Activated B cell treated with CpG ODN at 0.5 μM for 24 hours (primary cell): ENCODE measurements at regions not wholly inside any gene's neighbourhood (a gene's known extent, or its start where the extent isn't known, plus 50 kb on each side); places are given as distances from the start of the nearest gene placed in this dataset.

ENCODE experiments used
- ATAC-seq: fragments of 200-7000 bp; cut with Tn5 transposase; one replicate; pipeline ENCODE4 v1.10.0; 2021; ENCODE audit warnings: low read depth, mild to moderate bottlenecking, moderate library complexity
- CTCF ChIA-PET: fragments of 350-600 bp; sonication (Branson Sonifier 250); formaldehyde crosslinking; loops from one replicate; lab custom pipeline; 2021; ENCODE audit warnings: antibody characterized with exemption; lab: Charles Lee
- POLR2A ChIA-PET: fragments of 350-600 bp; sonication (Branson Sonifier 250); formaldehyde crosslinking; loops from one replicate; lab custom pipeline; 2021; ENCODE audit warnings: antibody characterized with exemption; lab: Charles Lee
- DNase-seq: peaks from one replicate; pipeline ENCODE4 v3.0.0; 2022
- H3K27ac Mint-ChIP-seq: one replicate; pipeline ENCODE4 v1.8.0; 2020; ENCODE audit warnings: mixed read lengths
- H3K27me3 Mint-ChIP-seq: one replicate; pipeline ENCODE4 v1.8.0; 2021; ENCODE audit warnings: mixed read lengths
- H3K36me3 Mint-ChIP-seq: one replicate; pipeline ENCODE4 v1.8.0; 2021; ENCODE audit warnings: low read depth, mixed read lengths
- H3K4me1 Mint-ChIP-seq: one replicate; pipeline ENCODE4 v1.8.0; 2021; ENCODE audit warnings: mixed read lengths
- H3K4me3 Mint-ChIP-seq: one replicate; pipeline ENCODE4 v1.8.0; 2020; ENCODE audit warnings: mild to moderate bottlenecking, mixed read lengths
- H3K9me3 Mint-ChIP-seq: one replicate; pipeline ENCODE4 v1.8.0; 2020; ENCODE audit warnings: mixed read lengths
- intact Hi-C: fragments of 100-400 bp; cut with micrococcal nuclease; formaldehyde crosslinking; loops from one replicate; pipeline ENCODE4 v1.15.1; 2024
- TF ChIP-seq, protein P1 (sequence below): fragments of 200-600 bp; IDR thresholded peaks from one replicate; pipeline ENCODE4 v1.8.0; 2022; ENCODE audit warnings: antibody characterized with exemption, mild to moderate bottlenecking

GRCh38 chr1:96387785-96388184 is 333.8 kb upstream of the PTBP2 start:
- peaks cover 8% of the 10 kb centered on the region for H3K9me3 Mint-ChIP-seq
- H3K4me3 Mint-ChIP-seq, result no peak overlapping the region
- no peaks in the 10 kb centered on the region for H3K36me3 Mint-ChIP-seq
- H3K27me3 Mint-ChIP-seq, result no peaks in the 10 kb centered on the region
- H3K4me1 Mint-ChIP-seq, result no peaks in the 10 kb centered on the region
- no peak overlapping the region for H3K27ac Mint-ChIP-seq
- DNase-seq (no peak), ATAC-seq (no peak)
- ChIA-PET POLR2A (no interaction called here), CTCF (no interaction called here)
- intact Hi-C loops, result no loop called here
- TF ChIP-seq, protein P1, sequence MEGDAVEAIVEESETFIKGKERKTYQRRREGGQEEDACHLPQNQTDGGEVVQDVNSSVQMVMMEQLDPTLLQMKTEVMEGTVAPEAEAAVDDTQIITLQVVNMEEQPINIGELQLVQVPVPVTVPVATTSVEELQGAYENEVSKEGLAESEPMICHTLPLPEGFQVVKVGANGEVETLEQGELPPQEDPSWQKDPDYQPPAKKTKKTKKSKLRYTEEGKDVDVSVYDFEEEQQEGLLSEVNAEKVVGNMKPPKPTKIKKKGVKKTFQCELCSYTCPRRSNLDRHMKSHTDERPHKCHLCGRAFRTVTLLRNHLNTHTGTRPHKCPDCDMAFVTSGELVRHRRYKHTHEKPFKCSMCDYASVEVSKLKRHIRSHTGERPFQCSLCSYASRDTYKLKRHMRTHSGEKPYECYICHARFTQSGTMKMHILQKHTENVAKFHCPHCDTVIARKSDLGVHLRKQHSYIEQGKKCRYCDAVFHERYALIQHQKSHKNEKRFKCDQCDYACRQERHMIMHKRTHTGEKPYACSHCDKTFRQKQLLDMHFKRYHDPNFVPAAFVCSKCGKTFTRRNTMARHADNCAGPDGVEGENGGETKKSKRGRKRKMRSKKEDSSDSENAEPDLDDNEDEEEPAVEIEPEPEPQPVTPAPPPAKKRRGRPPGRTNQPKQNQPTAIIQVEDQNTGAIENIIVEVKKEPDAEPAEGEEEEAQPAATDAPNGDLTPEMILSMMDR, result no peak

GRCh38 chr1:96388421-96389310 is 332.9 kb upstream of the PTBP2 start:
- H3K27ac Mint-ChIP-seq, result no peak overlapping the region
- CTCF ChIA-PET, result no interaction called here

DNA sequence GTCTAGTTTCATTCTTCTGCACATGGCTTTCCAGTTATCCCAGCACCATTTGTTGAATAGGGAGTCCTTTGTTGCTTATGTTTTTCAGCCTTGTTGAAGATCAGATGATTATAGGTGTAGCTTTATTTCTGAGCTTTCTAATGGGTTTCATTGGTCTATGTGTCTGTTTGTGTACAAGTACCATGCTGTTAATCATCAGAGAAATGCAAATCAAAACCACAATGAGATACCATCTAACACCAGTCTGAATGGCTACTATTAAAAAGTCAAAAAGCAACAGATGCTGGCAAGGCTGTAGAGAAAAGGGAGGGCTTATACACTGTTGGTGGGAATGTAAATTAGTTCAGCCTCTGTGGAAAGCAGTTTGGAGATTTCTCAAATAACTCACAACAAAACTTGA is 321.5 kb upstream of the PTBP2 start:
- Mint-ChIP-seq H3K4me3 (no peak overlapping the region), H3K4me1 (no peaks in the 10 kb centered on the region), H3K9me3 (peaks cover 10% of the 10 kb centered on the region), H3K27ac (no peak overlapping the region), H3K27me3 (no peaks in the 10 kb centered on the region), H3K36me3 (no peaks in the 10 kb centered on the region)
- ChIA-PET POLR2A (no interaction called here), CTCF (no interaction called here)
- no peak for ATAC-seq
- intact Hi-C loops, result no loop called here
- no peak for DNase-seq
- TF ChIP-seq, protein P1, result no peak

More at GRCh38 chr1:96388421-96389310, 332.9 kb upstream of the PTBP2 start:
- H3K4me3 Mint-ChIP-seq, result no peak overlapping the region
- H3K27me3 Mint-ChIP-seq, result no peaks in the 10 kb centered on the region
- DNase-seq, result no peak
- no peaks in the 10 kb centered on the region for H3K36me3 Mint-ChIP-seq
- intact Hi-C loops, result no loop called here
- no peak for ATAC-seq
- H3K9me3 Mint-ChIP-seq, result peaks cover 8% of the 10 kb centered on the region
- POLR2A ChIA-PET, result no interaction called here
- TF ChIP-seq, protein P1, result no peak
- no peaks in the 10 kb centered on the region for H3K4me1 Mint-ChIP-seq

DNA sequence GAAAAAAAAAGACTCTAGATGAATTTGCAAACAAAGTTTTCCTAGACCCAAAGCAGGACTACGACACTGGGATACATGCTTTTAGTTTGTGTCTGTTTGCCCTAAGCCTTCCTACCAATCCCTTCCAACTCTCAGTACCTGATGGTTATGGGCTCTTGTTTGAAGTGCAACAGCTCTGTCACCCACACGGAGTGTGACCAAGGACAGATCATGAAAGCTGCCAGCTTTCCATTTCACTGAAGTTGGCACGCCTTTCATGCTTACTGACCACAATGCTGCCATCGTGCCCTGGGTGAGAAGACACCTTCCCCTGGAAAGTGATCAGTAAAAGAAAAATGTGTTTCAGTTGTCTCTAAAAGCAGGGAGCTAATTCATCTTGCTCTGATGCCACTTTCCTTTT is 312.5 kb upstream of the PTBP2 start:
- Mint-ChIP-seq H3K9me3 (peaks cover 4% of the 10 kb centered on the region), H3K27ac (no peak overlapping the region), H3K36me3 (no peaks in the 10 kb centered on the region), H3K4me1 (no peaks in the 10 kb centered on the region), H3K27me3 (no peaks in the 10 kb centered on the region), H3K4me3 (no peak overlapping the region)
- intact Hi-C loops, result no loop called here
- TF ChIP-seq, protein P1, result no peak
- CTCF ChIA-PET, result no interaction called here
- DNase-seq, result no peak
- POLR2A ChIA-PET, result no interaction called here
- ATAC-seq, result no peak

- H3K27ac Mint-ChIP-seq, result no peak overlapping the region
- POLR2A ChIA-PET, result no interaction called here
- ATAC-seq (no peak), DNase-seq (no peak)
- no peaks in the 10 kb centered on the region for H3K27me3 Mint-ChIP-seq
- intact Hi-C loops, result no loop called here
- TF ChIP-seq, protein P1, result no peak
- CTCF ChIA-PET, result no interaction called here
- no peaks in the 10 kb centered on the region for H3K36me3 Mint-ChIP-seq
- no peak overlapping the region for H3K4me3 Mint-ChIP-seq
- H3K4me1 Mint-ChIP-seq, result no peaks in the 10 kb centered on the region
- peaks cover 3% of the 10 kb centered on the region for H3K9me3 Mint-ChIP-seq
Measured at GRCh38 chr1:96409689-96410088, 311.9 kb upstream of the PTBP2 start.
